DND-41 (cell line): ENCODE measurements at regions not wholly inside any gene's neighbourhood (a gene's known extent, or its start where the extent isn't known, plus 50 kb on each side); places are given as distances from the start of the nearest gene placed in this dataset.

Experiments used
- ATAC-seq: fragments of 200-7000 bp; cut with Tn5 transposase; 3 replicates; pipeline ENCODE4 v1.9.1; 2021; ENCODE audit warnings: low read depth; ENCODE audit not compliant: insufficient read depth
- DNase-seq: peaks from one replicate; pipeline ENCODE4 v3.0.0-alpha.2; 2020
- H2AFZ ChIP-seq: 2 replicates; pipeline ENCODE4 v1.6.0; 2012; ENCODE audit warnings: low read depth, low read length
- H3K27ac ChIP-seq: 2 replicates; pipeline ENCODE4 v1.5.1; 2012; ENCODE audit warnings: low read length, inconsistent platforms
- H3K27me3 ChIP-seq: fragments of 200-600 bp; sonication (generic); 2 replicates; pipeline ENCODE4 v1.6.0; 2012; ENCODE audit warnings: low read length, mild to moderate bottlenecking, inconsistent platforms; ENCODE audit not compliant: insufficient read depth, poor library complexity
- H3K36me3 ChIP-seq: 2 replicates; pipeline ENCODE4 v1.5.1; 2012; ENCODE audit warnings: low read length, inconsistent platforms; ENCODE audit not compliant: insufficient read depth
- H3K4me1 ChIP-seq: 2 replicates; pipeline ENCODE4 v1.5.1; 2012; ENCODE audit warnings: mild to moderate bottlenecking, low read length; ENCODE audit not compliant: insufficient read depth
- H3K4me2 ChIP-seq: 2 replicates; pipeline ENCODE4 v1.6.0; 2012; ENCODE audit warnings: mild to moderate bottlenecking, moderate library complexity, low read length, inconsistent platforms; ENCODE audit not compliant: insufficient read depth
- H3K4me3 ChIP-seq, 2 experiments: fragments of 200-600 bp in 1 of 2; shearing (Covaris generic) in 1 of 2; 2 replicates each; pipeline ENCODE4 v1.5.1; 2012 to 2016; ENCODE audit warnings: inconsistent platforms in 2 of 2, low read length in 2 of 2, mild to moderate bottlenecking in 2 of 2, low read depth in 1 of 2, moderate library complexity in 1 of 2
- H3K79me2 ChIP-seq: 2 replicates; pipeline ENCODE4 v1.6.0; 2012; ENCODE audit warnings: low read length, inconsistent platforms; ENCODE audit not compliant: insufficient read depth
- H3K9ac ChIP-seq: 2 replicates; pipeline ENCODE4 v1.6.0; 2012; ENCODE audit warnings: low read depth, mild to moderate bottlenecking, inconsistent platforms, low read length, moderate library complexity
- H3K9me3 ChIP-seq: 2 replicates; pipeline ENCODE4 v1.5.1; 2012; ENCODE audit warnings: low read length, moderate library complexity, mild to moderate bottlenecking, inconsistent platforms; ENCODE audit not compliant: insufficient read depth, severe bottlenecking
- H4K20me1 ChIP-seq: 2 replicates; pipeline ENCODE4 v1.6.0; 2012; ENCODE audit warnings: low read length; ENCODE audit not compliant: insufficient read depth
- CTCF ChIP-seq: IDR thresholded peaks from 2 replicates; pipeline ENCODE4 v1.5.1; 2012; ENCODE audit warnings: borderline replicate concordance, low read length, moderate library complexity, mild to moderate bottlenecking; ENCODE audit not compliant: poor library complexity, severe bottlenecking; ENCODE audit errors: extremely low read depth
- EZH2 ChIP-seq: IDR thresholded peaks from 3 replicates; pipeline ENCODE4 v1.6.1; 2012; ENCODE audit warnings: borderline replicate concordance, low read depth, mild to moderate bottlenecking, moderate library complexity, low read length, inconsistent platforms; ENCODE audit not compliant: severe bottlenecking

GRCh38 chr5:56321236-56321881 is 88.2 kb upstream of the ANKRD55 start:
- DNase-seq (no peak), ATAC-seq (no peak)
- no peak overlapping the region for H2AFZ ChIP-seq
- H3K27me3 ChIP-seq = peaks cover 3% of the 10 kb centered on the region
- no peaks in the 10 kb centered on the region for H4K20me1 ChIP-seq
- H3K36me3 ChIP-seq = no peaks in the 10 kb centered on the region
- H3K9me3 ChIP-seq = no peaks in the 10 kb centered on the region
- no peak overlapping the region for H3K27ac ChIP-seq
- H3K9ac ChIP-seq = no peak overlapping the region
- no peaks in the 10 kb centered on the region for H3K4me1 ChIP-seq
- no peak overlapping the region for H3K4me3 ChIP-seq
- TF ChIP-seq CTCF (no peak), EZH2 (no peak)
- no peaks in the 10 kb centered on the region for H3K79me2 ChIP-seq
- H3K4me2 ChIP-seq = no peak overlapping the region

DNA sequence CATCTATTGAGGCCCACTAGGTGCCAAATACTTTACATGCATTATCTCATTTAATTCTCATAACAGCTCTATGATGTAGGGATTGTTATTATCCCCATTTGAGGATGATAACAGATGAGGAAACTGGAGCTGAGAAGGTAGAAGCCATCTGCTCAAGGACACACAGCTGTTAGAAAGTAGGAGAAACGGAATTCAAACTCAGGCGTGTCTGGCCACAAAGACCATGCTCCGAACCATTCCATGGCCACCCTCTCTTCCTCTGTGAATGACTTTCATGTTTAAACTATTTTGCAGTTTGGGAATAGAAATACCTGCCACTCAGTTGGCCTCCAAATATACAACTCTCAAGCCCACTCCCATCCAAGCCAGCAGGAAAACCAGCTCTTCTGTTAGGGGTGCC is 87.6 kb upstream of the ANKRD55 start:
- DNase-seq (no peak), ATAC-seq (no peak)
- no peak overlapping the region for H2AFZ ChIP-seq
- H3K4me3 ChIP-seq = no peak overlapping the region
- no peak overlapping the region for H3K9ac ChIP-seq
- H3K27ac ChIP-seq = no peak overlapping the region
- no peaks in the 10 kb centered on the region for H3K9me3 ChIP-seq
- no peak for TF ChIP-seq EZH2
- TF ChIP-seq CTCF = no peak
- no peaks in the 10 kb centered on the region for H3K79me2 ChIP-seq
- no peak overlapping the region for H3K4me2 ChIP-seq
- no peaks in the 10 kb centered on the region for H4K20me1 ChIP-seq
- peaks cover 3% of the 10 kb centered on the region for H3K27me3 ChIP-seq
- H3K4me1 ChIP-seq = no peaks in the 10 kb centered on the region
- H3K36me3 ChIP-seq = no peaks in the 10 kb centered on the region

DNA sequence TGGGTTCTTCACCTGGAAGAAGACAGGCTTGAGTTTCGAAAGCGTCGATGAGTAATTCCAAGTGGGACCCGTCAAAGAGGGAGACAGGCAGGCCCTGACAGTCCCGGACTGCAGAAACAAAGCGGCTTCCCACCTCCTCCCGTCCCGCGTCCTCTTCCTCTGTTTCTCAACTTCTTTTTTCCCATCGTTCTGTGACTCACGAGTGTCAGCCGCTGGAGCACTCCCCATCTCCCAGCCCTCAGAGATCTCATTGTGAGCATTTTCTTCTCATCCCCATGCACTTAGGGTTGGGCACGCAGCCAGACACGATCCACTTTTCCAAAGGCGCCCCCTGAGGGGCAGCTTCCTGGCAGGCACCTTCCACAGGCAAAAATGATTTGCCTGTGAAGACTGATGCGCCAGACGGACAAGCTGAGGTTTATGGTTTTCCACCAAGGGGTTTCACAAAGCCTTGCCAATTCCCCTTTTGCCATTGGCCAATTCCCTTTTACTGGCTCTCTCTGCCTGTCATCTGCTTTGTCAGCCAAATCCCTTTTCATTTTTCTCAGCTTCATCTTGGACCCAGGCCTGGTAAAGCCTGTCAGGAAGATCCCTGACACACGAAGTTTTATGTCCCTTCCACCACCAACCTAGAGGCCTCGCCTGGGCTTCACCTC is 86.5 kb upstream of the ANKRD55 start:
- Histone ChIP-seq H2AFZ (no peak overlapping the region), H3K36me3 (no peaks in the 10 kb centered on the region), H3K4me2 (no peak overlapping the region), H3K9me3 (no peaks in the 10 kb centered on the region), H3K9ac (no peak overlapping the region), H3K27ac (no peak overlapping the region), H3K27me3 (peaks cover 3% of the 10 kb centered on the region), H3K4me3 (no peak overlapping the region), H3K79me2 (no peaks in the 10 kb centered on the region), H3K4me1 (no peaks in the 10 kb centered on the region), H4K20me1 (no peaks in the 10 kb centered on the region)
- ATAC-seq (no peak), DNase-seq (no peak)
- TF ChIP-seq CTCF = no peak
- TF ChIP-seq EZH2 = no peak
